OCI-LY3 (cell line): ENCODE measurements at regions not wholly inside any gene's neighbourhood (a gene's known extent, or its start where the extent isn't known, plus 50 kb on each side); places are given as distances from the start of the nearest gene placed in this dataset.

ENCODE experiments used
- EZH2phosphoT487 ChIP-seq: fragments of 200-600 bp; shearing (Covaris generic); IDR thresholded peaks from 2 replicates; pipeline ENCODE4 v1.6.1; 2018; ENCODE audit warnings: antibody characterized with exemption, mixed run types, low read depth
- TF ChIP-seq, protein P1 (sequence below): fragments of 200-600, 300-600 bp; sonication (generic); IDR thresholded peaks from 2 replicates; pipeline ENCODE4 v1.5.1; 2014; ENCODE audit warnings: antibody characterized with exemption, low read length, low read depth

DNA sequence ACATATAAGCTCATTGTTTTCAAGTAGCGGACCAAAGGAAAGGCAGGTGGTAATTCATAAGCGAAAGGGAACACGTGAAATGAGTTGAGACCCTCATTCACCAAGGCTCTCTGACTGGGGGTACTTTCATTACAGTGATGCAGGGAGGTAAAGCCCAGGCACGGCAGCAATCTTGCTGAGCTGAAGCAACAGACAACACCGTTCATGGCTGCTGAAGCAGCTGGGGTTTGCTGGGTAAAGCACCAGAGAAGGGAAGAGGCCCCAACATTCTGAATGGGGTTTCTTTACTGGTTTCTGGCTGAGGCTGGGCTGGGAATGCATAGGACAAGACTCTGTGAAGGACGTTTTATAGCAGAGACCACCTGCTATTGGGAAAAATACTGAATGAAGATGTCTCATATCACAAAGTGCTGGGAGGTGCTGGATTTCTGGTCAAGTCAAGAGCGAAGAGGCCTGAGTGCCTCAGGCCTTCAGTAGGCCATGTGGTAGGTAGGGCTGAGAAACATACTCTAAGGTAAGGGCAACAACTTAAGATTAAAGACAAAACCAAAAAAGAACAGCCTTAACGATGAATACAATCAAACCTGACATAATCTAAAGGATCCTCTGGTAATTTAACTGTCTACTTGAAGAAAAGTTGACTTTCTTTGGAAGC is 324.7 kb upstream of the PIK3C3 start:
- TF ChIP-seq, protein P1, sequence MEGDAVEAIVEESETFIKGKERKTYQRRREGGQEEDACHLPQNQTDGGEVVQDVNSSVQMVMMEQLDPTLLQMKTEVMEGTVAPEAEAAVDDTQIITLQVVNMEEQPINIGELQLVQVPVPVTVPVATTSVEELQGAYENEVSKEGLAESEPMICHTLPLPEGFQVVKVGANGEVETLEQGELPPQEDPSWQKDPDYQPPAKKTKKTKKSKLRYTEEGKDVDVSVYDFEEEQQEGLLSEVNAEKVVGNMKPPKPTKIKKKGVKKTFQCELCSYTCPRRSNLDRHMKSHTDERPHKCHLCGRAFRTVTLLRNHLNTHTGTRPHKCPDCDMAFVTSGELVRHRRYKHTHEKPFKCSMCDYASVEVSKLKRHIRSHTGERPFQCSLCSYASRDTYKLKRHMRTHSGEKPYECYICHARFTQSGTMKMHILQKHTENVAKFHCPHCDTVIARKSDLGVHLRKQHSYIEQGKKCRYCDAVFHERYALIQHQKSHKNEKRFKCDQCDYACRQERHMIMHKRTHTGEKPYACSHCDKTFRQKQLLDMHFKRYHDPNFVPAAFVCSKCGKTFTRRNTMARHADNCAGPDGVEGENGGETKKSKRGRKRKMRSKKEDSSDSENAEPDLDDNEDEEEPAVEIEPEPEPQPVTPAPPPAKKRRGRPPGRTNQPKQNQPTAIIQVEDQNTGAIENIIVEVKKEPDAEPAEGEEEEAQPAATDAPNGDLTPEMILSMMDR: no peak
- TF ChIP-seq EZH2phosphoT487: no peak
